NOMO-1 (cell line): ENCODE measurements at regions not wholly inside any gene's neighbourhood (a gene's known extent, or its start where the extent isn't known, plus 50 kb on each side); places are given as distances from the start of the nearest gene placed in this dataset.

ENCODE experiments used
- DNase-seq, 2 experiments: peaks; one replicate each; lab custom pipeline; 2025; ENCODE audit not compliant: unreplicated experiment in 2 of 2; lab: John Stamatoyannopoulos, UW

GRCh38 chr10:121069061-121069850, 218.1 kb downstream of the WDR11 start:
- DNase-seq, result peak; percentile 89 to 94

DNA sequence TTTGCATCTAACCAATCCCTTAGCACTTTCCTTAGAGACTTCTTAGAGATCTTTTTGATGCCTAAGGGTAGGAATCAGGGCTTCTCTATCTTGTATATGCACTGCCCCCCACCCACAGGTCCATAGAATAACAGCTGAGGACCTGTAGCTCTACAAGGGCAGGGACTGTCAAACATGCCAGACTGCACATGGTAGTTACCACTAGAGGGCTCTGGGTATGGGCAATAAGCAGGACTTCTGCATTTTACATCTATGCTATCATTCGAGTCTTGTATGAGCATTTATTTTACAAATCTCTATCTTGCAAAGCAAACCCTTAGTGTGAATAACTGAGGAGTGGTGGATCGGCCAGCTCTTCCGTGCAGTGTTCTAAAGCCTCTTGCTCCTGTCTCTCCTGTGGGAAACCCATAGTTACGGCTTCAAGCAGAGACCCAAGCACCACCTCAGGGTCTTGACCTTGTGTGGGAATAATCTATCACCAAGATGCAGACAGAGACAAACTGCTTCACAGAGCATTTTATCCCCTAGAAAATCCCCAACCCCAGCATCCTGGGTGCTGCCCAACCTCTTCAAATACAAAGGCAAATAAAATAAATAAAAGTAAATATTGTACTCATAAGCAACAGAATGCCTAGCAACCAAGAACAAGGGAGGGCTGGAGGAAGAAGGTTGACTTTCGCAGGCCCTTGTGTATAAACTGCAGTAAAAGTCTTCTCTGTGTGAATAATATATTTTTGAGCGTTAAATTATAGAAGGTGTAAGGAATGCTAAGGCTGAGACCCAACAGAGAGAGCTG, 219.3 kb downstream of the WDR11 start:
- peak; percentile 36 to 65 for DNase-seq

- no peak for DNase-seq
These were observed 220.7 kb downstream of the WDR11 start for GRCh38 chr10:121071901-121072300.

GRCh38 chr10:121073728-121074127, 222.6 kb downstream of the WDR11 start:
- no peak for DNase-seq

GRCh38 chr10:121076776-121077715, 225.9 kb downstream of the WDR11 start:
- DNase-seq, result peak; percentile 73 to 75

GRCh38 chr10:121078036-121078435, 226.9 kb downstream of the WDR11 start:
- DNase-seq, result no peak

DNA sequence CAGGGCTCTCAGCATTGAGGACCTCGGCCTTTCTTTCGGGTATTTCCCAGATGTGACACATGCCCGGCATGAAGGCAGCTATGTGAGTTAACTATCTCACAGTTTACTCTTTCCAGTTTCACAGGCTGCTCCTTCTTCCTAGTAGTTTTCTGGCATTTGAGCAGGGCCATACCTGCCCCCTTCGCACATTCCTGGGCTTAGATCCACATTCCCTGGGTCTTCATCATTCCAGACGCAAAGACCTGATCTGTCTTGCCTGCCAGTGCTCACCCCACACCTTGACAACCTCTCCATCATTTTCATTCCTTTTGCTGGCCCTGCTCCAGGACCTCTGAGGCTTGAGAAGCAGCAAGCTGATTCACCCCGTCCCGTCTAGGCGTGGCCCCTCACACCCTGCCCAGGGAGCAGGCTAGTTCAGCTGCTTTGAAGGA, 227.5 kb downstream of the WDR11 start:
- DNase-seq, result no peak

DNA sequence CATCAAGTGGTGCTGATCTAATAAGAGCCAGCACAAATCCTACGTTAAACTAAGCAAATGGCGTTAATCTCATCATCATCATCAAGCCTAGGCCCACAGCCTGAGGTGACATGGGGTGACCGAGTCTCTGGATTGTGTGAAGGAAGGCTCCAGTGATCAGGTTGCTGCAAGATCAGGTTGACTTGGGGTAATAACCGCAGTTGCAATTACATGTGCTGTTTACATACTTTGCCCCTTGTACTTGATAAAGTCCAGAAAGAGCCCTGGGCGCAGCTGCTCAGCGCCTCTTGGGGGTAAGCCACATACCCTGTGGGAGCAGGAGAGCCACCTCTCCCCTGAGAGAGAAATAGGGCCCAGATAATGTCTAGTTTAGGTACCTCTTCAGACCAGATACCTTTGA, 228.1 kb downstream of the WDR11 start:
- no peak for DNase-seq

DNA sequence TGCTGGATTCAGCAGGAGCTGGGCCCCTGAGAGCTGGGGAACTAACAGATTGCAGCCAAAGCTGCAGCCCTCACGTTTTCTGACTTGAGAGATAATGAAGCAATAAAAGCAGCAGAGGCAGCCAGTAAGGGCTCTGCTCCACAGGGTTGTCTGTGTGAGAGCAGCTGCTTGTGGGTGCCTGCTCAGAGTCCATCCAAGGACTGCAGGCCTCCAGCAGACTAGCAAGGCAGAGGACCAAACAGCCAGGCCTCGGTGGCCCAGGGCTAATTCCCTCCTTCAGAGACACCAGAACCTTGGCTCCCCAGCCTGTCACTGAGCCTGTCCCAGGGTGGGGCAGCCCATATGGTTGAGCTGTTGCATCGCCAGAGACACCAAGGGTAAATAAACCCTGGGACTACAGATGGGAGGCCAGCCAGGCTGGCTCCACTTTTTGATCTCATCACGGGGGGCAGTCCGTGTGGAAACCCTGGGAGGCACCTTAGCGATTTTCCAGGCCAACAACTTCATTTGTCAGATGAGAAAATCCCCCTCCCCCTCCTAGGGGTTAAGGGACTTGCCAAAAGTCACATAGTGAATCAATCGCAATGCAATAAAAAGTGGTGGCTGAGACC, 229.2 kb downstream of the WDR11 start:
- DNase-seq, result peak; percentile 10 to 41

DNA sequence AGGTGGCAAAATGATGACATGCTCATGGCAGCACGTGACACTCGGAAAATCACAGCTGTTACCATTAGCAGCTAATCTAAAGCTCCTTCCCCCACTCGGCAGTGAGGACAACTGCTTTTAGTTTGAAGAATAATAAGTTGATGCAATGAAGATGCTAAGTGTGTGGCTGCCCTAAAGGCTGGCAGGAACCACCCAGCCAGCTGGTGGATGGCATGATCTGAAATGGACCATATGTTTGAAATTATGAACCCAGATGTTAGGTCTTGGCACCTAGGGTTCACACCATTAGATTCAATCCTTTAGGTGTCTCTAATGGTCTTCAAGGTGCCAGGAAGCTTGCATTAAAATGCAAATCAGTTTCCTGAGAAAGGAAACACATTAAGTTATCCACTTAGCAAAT, 230.1 kb downstream of the WDR11 start:
- no peak for DNase-seq

- DNase-seq, result no peak
These were observed 231.8 kb downstream of the WDR11 start for GRCh38 chr10:121082984-121083383.

DNA sequence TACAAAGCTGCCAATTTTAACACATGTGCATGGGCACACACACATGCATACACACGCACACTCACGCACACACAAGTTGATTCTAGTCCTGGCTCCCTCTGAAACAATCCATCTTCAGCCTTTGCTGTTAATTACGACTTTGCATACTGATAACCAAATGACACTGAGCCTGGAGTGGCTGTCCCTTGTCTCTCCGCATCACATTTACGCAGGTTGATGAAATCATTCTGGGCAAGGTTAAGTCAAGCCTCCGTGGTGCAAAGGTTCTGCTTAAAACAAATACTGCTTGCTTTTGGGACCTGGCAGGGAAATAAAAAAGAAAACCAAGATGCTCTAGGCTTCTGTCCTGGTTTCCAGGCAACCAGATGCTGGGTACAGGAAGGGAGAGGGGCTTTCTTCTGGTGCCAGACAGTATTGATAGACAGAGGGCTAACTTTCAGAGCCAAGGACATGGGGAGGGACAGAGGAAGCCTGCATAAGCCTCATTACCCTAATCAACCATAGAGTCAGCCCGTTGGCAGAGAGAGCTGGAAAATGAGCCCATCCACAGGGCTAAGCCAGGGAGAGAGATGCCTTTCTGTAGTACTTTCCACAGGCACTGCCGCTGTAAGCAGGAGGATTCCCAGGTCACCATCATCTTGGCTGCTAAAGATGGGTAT, 233.0 kb downstream of the WDR11 start:
- DNase-seq, result no peak

GRCh38 chr10:121084675-121085070, 233.5 kb downstream of the WDR11 start:
- DNase-seq, result no peak

DNA sequence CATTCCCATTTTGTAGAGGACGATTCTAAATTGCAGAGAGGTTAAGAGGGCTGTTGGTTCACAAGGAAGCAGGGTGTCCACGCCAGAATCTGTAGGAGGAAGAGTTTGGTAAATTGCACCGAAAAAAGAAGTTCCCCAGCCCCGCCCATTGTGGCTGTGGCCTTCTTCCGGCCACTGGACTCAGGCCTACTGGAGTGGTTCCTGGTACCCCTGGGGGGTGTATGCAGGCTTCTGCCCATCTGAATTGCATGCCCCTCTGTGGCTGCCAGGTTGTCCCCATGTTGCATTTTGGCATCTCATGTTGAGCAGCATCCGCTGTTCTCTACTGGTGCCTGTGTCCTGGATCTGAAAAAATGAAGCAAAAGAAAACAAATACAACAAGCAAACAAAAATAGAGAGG, 234.2 kb downstream of the WDR11 start:
- peak; percentile 27 to 31 for DNase-seq

DNA sequence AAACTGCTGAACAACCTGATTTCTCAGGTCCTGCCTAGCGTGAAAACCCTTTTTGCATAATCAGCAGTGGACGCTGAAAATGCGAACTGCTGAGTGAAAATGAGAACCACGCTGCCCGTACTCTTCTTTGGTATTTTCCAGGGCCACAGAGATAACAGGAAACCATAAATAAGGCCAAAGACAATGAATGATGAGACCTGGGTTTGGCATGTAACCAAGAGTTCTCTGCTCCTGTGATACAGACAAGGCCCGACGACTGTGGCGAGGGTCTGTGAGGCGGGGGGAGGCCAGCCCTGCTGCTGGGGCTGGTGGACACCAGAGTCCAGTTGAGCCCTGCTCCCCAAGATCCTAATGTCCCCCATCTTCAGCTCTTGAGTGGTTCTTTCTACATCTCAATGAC, 236.0 kb downstream of the WDR11 start:
- DNase-seq, result no peak

- no peak for DNase-seq
These were observed 236.5 kb downstream of the WDR11 start for GRCh38 chr10:121087688-121088087.

DNA sequence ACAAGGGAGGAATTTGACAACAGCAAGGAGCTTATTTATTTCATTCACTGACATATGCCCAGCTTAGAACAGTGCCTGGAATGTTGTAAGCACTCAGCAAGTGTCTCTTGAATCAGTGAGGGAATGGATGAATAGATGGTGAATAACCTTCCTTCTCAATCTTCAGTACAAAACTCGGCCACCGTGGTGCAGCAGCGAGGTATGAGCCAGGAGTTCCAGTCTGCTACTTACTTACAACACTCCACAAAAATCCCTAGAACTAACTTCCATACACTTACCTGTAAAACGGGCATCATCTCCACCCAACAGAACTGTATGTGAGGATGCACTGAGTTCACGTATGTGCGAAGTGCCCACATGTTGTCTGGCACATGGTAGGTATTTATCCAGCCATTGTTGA, 237.4 kb downstream of the WDR11 start:
- DNase-seq, result no peak

GRCh38 chr10:121089434-121089833, 238.3 kb downstream of the WDR11 start:
- DNase-seq, result no peak

DNA sequence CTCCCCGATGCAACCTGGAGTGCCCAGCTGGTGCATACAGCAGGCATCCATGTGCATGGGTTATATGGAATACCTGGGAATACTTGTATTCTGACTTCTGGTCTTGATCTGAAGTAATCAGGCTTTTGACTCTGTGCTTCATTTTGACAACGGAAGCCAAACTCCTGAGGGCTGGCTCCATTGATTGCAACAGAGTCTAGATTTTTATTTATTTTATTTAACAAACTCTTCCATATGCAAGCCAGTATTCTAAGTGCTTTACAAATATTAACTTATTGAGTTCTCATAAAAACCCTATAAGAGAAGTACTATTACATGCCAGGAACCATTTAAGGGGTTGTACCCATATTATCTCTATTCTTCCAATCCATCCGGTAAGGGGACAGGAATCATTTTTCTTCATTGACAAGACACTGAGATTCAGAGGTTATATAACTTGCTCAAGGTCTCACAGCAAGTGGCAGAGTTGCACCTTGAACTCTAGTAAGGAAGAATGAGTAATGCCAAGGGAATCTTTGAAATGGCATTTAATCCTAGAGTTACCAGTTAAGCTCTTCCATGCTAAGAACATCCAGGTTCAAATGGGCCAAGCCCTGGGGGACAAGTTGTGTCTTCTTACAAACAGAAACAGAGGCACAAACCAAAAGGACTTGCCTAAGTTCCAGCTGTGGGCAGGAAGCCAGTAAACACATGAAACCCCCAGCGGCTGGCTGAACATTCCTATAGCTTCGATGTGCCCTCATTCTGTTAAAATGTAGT, 241.0 kb downstream of the WDR11 start:
- no peak for DNase-seq
